ACC112 (cell line): ENCODE measurements at regions not wholly inside any gene's neighbourhood (a gene's known extent, or its start where the extent isn't known, plus 50 kb on each side); places are given as distances from the start of the nearest gene placed in this dataset.

Experiments used
- H2AFZ ChIP-seq: fragments of 200-600 bp; sonication (generic); one replicate; pipeline ENCODE4 v1.6.0; 2017; ENCODE audit warnings: antibody characterized with exemption, low read length; ENCODE audit not compliant: unreplicated experiment
- H3K27ac ChIP-seq: fragments of 200-600 bp; sonication (generic); 2 replicates; pipeline ENCODE4 v1.5.1; 2014; ENCODE audit warnings: low read depth, mild to moderate bottlenecking, antibody characterized with exemption, low read length, moderate library complexity
- H3K27me3 ChIP-seq: fragments of 200-600 bp; sonication (generic); 2 replicates; pipeline ENCODE4 v1.6.1; 2014; ENCODE audit warnings: mild to moderate bottlenecking, antibody characterized with exemption, low read length, moderate library complexity, mixed read lengths; ENCODE audit not compliant: insufficient read depth
- H3K36me3 ChIP-seq: fragments of 200-600 bp; sonication (generic); 2 replicates; pipeline ENCODE4 v1.6.1; 2016; ENCODE audit warnings: mild to moderate bottlenecking, antibody characterized with exemption, low read length, moderate library complexity, mixed read lengths; ENCODE audit not compliant: insufficient read depth
- H3K4me1 ChIP-seq: fragments of 200-600 bp; sonication (generic); one replicate; pipeline ENCODE4 v1.6.1; 2016; ENCODE audit warnings: low read length, mixed read lengths; ENCODE audit not compliant: insufficient read depth, unreplicated experiment, control insufficient read depth
- H3K4me3 ChIP-seq: fragments of 200-600 bp; sonication (generic); 2 replicates; pipeline ENCODE4 v1.5.1; 2014; ENCODE audit warnings: mild to moderate bottlenecking, low read depth, low read length
- H3K79me2 ChIP-seq: fragments of 200-600 bp; sonication (generic); one replicate; pipeline ENCODE4 v1.6.0; 2016; ENCODE audit warnings: low read length; ENCODE audit not compliant: control insufficient read depth, unreplicated experiment, insufficient read depth

GRCh38 chr3:25292036-25292435 lies 136.0 kb upstream of the RARB start:
- Histone ChIP-seq H3K36me3 (no peaks in the 10 kb centered on the region), H3K27me3 (no peaks in the 10 kb centered on the region), H3K27ac (no peak overlapping the region), H2AFZ (no peak overlapping the region), H3K4me3 (no peak overlapping the region), H3K4me1 (no peaks in the 10 kb centered on the region), H3K79me2 (no peaks in the 10 kb centered on the region)

- Histone ChIP-seq H3K27me3 (no peaks in the 10 kb centered on the region), H3K4me1 (no peaks in the 10 kb centered on the region), H3K4me3 (no peak overlapping the region), H3K27ac (no peak overlapping the region), H3K36me3 (no peaks in the 10 kb centered on the region), H2AFZ (no peak overlapping the region), H3K79me2 (no peaks in the 10 kb centered on the region)
These were observed 135.5 kb upstream of the RARB start for GRCh38 chr3:25292595-25292994.

GRCh38 chr3:25293736-25294135 lies 134.3 kb upstream of the RARB start:
- H3K4me3 ChIP-seq, result no peak overlapping the region
- H3K36me3 ChIP-seq, result no peaks in the 10 kb centered on the region
- no peaks in the 10 kb centered on the region for H3K27me3 ChIP-seq
- H3K79me2 ChIP-seq, result no peaks in the 10 kb centered on the region
- no peak overlapping the region for H3K27ac ChIP-seq
- no peak overlapping the region for H2AFZ ChIP-seq
- peaks cover 2% of the 10 kb centered on the region for H3K4me1 ChIP-seq

GRCh38 chr3:25294169-25294805 lies 133.8 kb upstream of the RARB start:
- H3K4me3 ChIP-seq, result no peak overlapping the region
- H3K79me2 ChIP-seq, result no peaks in the 10 kb centered on the region
- peaks cover 2% of the 10 kb centered on the region for H3K4me1 ChIP-seq
- no peaks in the 10 kb centered on the region for H3K27me3 ChIP-seq
- no peak overlapping the region for H2AFZ ChIP-seq
- H3K36me3 ChIP-seq, result no peaks in the 10 kb centered on the region
- no peak overlapping the region for H3K27ac ChIP-seq

- Histone ChIP-seq H3K4me3 (no peak overlapping the region), H3K79me2 (no peaks in the 10 kb centered on the region), H2AFZ (no peak overlapping the region), H3K27me3 (no peaks in the 10 kb centered on the region), H3K27ac (no peak overlapping the region; the same call in 1 of the 2 replicates), H3K4me1 (peaks cover 2% of the 10 kb centered on the region), H3K36me3 (no peaks in the 10 kb centered on the region)
These were observed 130.1 kb upstream of the RARB start for GRCh38 chr3:25297667-25298585.

- H3K79me2 ChIP-seq, result no peaks in the 10 kb centered on the region
- peaks cover 2% of the 10 kb centered on the region for H3K4me1 ChIP-seq
- no peaks in the 10 kb centered on the region for H3K36me3 ChIP-seq
- no peak overlapping the region for H2AFZ ChIP-seq
- H3K27me3 ChIP-seq, result no peaks in the 10 kb centered on the region
- no peak overlapping the region for H3K4me3 ChIP-seq
- H3K27ac ChIP-seq, result no peak overlapping the region
These were observed 127.9 kb upstream of the RARB start for GRCh38 chr3:25300141-25300540.

GRCh38 chr3:25304916-25305315 lies 123.1 kb upstream of the RARB start:
- no peaks in the 10 kb centered on the region for H3K79me2 ChIP-seq
- H2AFZ ChIP-seq, result no peak overlapping the region
- no peak overlapping the region for H3K27ac ChIP-seq
- no peaks in the 10 kb centered on the region for H3K36me3 ChIP-seq
- H3K4me3 ChIP-seq, result no peak overlapping the region
- H3K27me3 ChIP-seq, result no peaks in the 10 kb centered on the region
- H3K4me1 ChIP-seq, result no peaks in the 10 kb centered on the region

GRCh38 chr3:25306066-25306465 lies 122.0 kb upstream of the RARB start:
- Histone ChIP-seq H3K27ac (no peak overlapping the region), H3K4me1 (no peaks in the 10 kb centered on the region), H3K4me3 (no peak overlapping the region), H2AFZ (no peak overlapping the region), H3K27me3 (peaks cover 4% of the 10 kb centered on the region; the same call in 1 of the 2 replicates), H3K79me2 (no peaks in the 10 kb centered on the region), H3K36me3 (no peaks in the 10 kb centered on the region)

- Histone ChIP-seq H3K36me3 (no peaks in the 10 kb centered on the region), H3K79me2 (no peaks in the 10 kb centered on the region), H3K4me1 (no peaks in the 10 kb centered on the region), H3K27ac (no peak overlapping the region), H3K27me3 (peaks cover 4% of the 10 kb centered on the region; the same call in 1 of the 2 replicates), H3K4me3 (no peak overlapping the region), H2AFZ (no peak overlapping the region)
These were observed 121.4 kb upstream of the RARB start for GRCh38 chr3:25306705-25307104.

- no peak overlapping the region for H3K4me3 ChIP-seq
- H3K27me3 ChIP-seq, result peaks cover 4% of the 10 kb centered on the region; the same call in 1 of the 2 replicates
- no peak overlapping the region for H2AFZ ChIP-seq
- H3K36me3 ChIP-seq, result no peaks in the 10 kb centered on the region
- H3K27ac ChIP-seq, result no peak overlapping the region
- no peaks in the 10 kb centered on the region for H3K4me1 ChIP-seq
- H3K79me2 ChIP-seq, result no peaks in the 10 kb centered on the region
These were observed 114.8 kb upstream of the RARB start for GRCh38 chr3:25313286-25313685.
